Liver (tissue), 8 donors: ENCODE measurements at regions not wholly inside any gene's neighbourhood (a gene's known extent, or its start where the extent isn't known, plus 50 kb on each side); places are given as distances from the start of the nearest gene placed in this dataset.

Source experiments
- DNase-seq: peaks from one replicate; pipeline ENCODE4 v3.0.0-alpha.2; 2017; ENCODE audit warnings: low spot score
- H3K27ac ChIP-seq, 2 donors: one replicate each; pipeline ENCODE4 v1.7.0; 2013; ENCODE audit warnings: inconsistent platforms in 2 of 2, low read length in 2 of 2, control low read depth in 1 of 2, low read depth in 1 of 2, mild to moderate bottlenecking in 1 of 2
- H3K27me3 ChIP-seq, 4 donors: one replicate each; pipeline versions ENCODE4 v1.6.1 to v1.7.0; 2013; ENCODE audit warnings: low read length in 3 of 4, inconsistent platforms in 1 of 4, mild to moderate bottlenecking in 1 of 4, moderate library complexity in 1 of 4; ENCODE audit not compliant: control insufficient read depth in 4 of 4, insufficient read depth in 4 of 4
- H3K36me3 ChIP-seq, 4 donors: one replicate each; pipeline versions ENCODE4 v1.6.1 to v1.7.0; 2013; ENCODE audit warnings: low read length in 3 of 4, mild to moderate bottlenecking in 3 of 4, low read depth in 1 of 4, moderate library complexity in 1 of 4; ENCODE audit not compliant: control insufficient read depth in 4 of 4, insufficient read depth in 3 of 4
- H3K4me1 ChIP-seq, 4 donors: one replicate each; pipeline versions ENCODE4 v1.6.1 to v1.7.0; 2013; ENCODE audit warnings: low read length in 3 of 4, mild to moderate bottlenecking in 3 of 4, moderate library complexity in 1 of 4; ENCODE audit not compliant: control insufficient read depth in 4 of 4, insufficient read depth in 4 of 4
- H3K4me3 ChIP-seq, 3 donors: one replicate each; pipeline versions ENCODE4 v1.6.1 to v1.7.0; 2013; ENCODE audit warnings: low read length in 3 of 3, control low read depth in 1 of 3, low read depth in 1 of 3, mild to moderate bottlenecking in 1 of 3
- H3K9ac ChIP-seq, 2 donors: one replicate each; pipeline ENCODE4 v1.7.0; 2013; ENCODE audit warnings: low read length in 2 of 2, mild to moderate bottlenecking in 2 of 2, moderate library complexity in 2 of 2, control low read depth in 1 of 2, low read depth in 1 of 2
- H3K9me3 ChIP-seq, 4 donors: one replicate each; pipeline versions ENCODE4 v1.6.1 to v1.7.0; 2013; ENCODE audit warnings: low read length in 3 of 4; ENCODE audit not compliant: control insufficient read depth in 4 of 4
- EGR1 ChIP-seq, 2 donors: IDR thresholded peaks; 2 replicates each; pipeline ENCODE4 v1.6.1; 2016 to 2018; ENCODE audit warnings: antibody characterized with exemption in 2 of 2, low read depth in 2 of 2
- FOXA1 ChIP-seq: IDR thresholded peaks from 2 replicates; pipeline ENCODE4 v1.6.1; 2016; ENCODE audit warnings: antibody characterized with exemption
- FOXA2 ChIP-seq: IDR thresholded peaks from 2 replicates; pipeline ENCODE4 v1.6.1; 2016; ENCODE audit warnings: antibody characterized with exemption
- GABPA ChIP-seq, 2 donors: IDR thresholded peaks in 1 of 2; conservative IDR thresholded peaks in 1 of 2; 2 replicates each; pipeline ENCODE4 v1.6.1; 2016; ENCODE audit warnings: antibody characterized with exemption in 2 of 2, mild to moderate bottlenecking in 1 of 2, moderate library complexity in 1 of 2
- HNF4A ChIP-seq, 2 donors: conservative IDR thresholded peaks; 2 replicates each; pipeline ENCODE4 v1.6.1; 2016; ENCODE audit warnings: antibody characterized with exemption in 2 of 2, mild to moderate bottlenecking in 2 of 2
- HNF4G ChIP-seq: IDR thresholded peaks from 2 replicates; pipeline ENCODE4 v1.6.1; 2016; ENCODE audit warnings: antibody characterized with exemption
- JUND ChIP-seq, 2 donors: IDR thresholded peaks; 2 replicates each; pipeline ENCODE4 v1.6.1; 2016; ENCODE audit warnings: antibody characterized with exemption in 2 of 2
- NR2F2 ChIP-seq: IDR thresholded peaks from 2 replicates; pipeline ENCODE4 v1.6.1; 2016; ENCODE audit warnings: antibody characterized with exemption
- RAD21 ChIP-seq, 2 donors: IDR thresholded peaks; 2 replicates each; pipeline ENCODE4 v1.6.1; 2016; ENCODE audit warnings: antibody characterized with exemption in 2 of 2, mild to moderate bottlenecking in 2 of 2
- RXRA ChIP-seq, 2 donors: IDR thresholded peaks; 2 replicates each; pipeline ENCODE4 v1.6.1; 2017 to 2018; ENCODE audit warnings: antibody characterized with exemption in 2 of 2, mild to moderate bottlenecking in 1 of 2
- SP1 ChIP-seq: IDR thresholded peaks from 2 replicates; pipeline ENCODE4 v1.6.1; 2018; ENCODE audit warnings: antibody characterized with exemption, mild to moderate bottlenecking
- TAF1 ChIP-seq: conservative IDR thresholded peaks from 2 replicates; pipeline ENCODE4 v1.6.1; 2016; ENCODE audit warnings: antibody characterized with exemption, mild to moderate bottlenecking
- YY1 ChIP-seq: IDR thresholded peaks from 2 replicates; pipeline ENCODE4 v1.6.1; 2016; ENCODE audit warnings: antibody characterized with exemption, mild to moderate bottlenecking
- WGBS: extraction: QIAGEN DNeasy Blood & Tissue Kit; methylation state at CpG from one replicate; pipeline ENCODE4 v1.1.7; 2013; 5-methylcytosine and 5-hydroxymethylcytosine counted together
- TF ChIP-seq, protein P1 (sequence below): IDR thresholded peaks from 2 replicates; pipeline ENCODE4 v1.6.1; 2016; ENCODE audit warnings: antibody characterized with exemption
- TF ChIP-seq, protein P2 (sequence below): fragments of 150-350 bp; IDR thresholded peaks from 2 replicates; pipeline ENCODE4 v1.5.1; 2017; ENCODE audit warnings: improper control_type of control experiment, low read depth, low read length; ENCODE audit not compliant: missing input control
- TF ChIP-seq, protein P3 (sequence below): IDR thresholded peaks from 2 replicates; pipeline ENCODE4 v1.6.1; 2016; ENCODE audit warnings: antibody characterized with exemption, mild to moderate bottlenecking
- TF ChIP-seq, protein P4 (sequence below): IDR thresholded peaks from 2 replicates; pipeline ENCODE4 v1.6.1; 2016; ENCODE audit warnings: antibody characterized with exemption
- TF ChIP-seq, protein P5 (sequence below): IDR thresholded peaks from 2 replicates; pipeline ENCODE4 v1.6.1; 2016; ENCODE audit warnings: antibody characterized with exemption
- donor health status: healthy.
- donor health status: healthy.
- donor health status: healthy.
- donor health status: healthy.
- donor health status: healthy.

DNA sequence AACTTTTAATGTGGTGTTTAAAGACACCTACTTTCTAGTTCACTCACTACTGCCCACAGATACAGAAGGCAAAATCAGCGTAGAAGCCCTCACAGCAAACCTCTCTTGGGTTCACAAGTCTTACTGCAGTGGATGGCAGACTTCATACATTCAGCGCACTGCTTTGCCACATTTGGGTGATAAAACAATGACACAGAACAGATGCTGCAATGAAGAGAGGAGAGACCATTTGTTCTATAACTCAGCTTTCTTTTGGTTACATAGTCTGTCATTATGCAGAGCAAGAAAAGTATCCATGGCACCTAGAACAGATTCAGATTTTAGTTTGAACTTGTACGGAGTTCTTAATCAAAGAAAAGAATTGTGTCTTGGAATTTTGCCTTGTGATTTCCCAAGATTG lies 459.0 kb downstream of the BCAT1 start:
- TF ChIP-seq, protein P1, sequence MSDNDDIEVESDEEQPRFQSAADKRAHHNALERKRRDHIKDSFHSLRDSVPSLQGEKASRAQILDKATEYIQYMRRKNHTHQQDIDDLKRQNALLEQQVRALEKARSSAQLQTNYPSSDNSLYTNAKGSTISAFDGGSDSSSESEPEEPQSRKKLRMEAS: no peak
- TF ChIP-seq EGR1 (IDR thresholded peaks at IDR 0.05; ENCODE audit: low read depth in 2 of 2) (no peak), JUND (IDR thresholded peaks at IDR 0.05) (no peak), SP1 (no peak), NR2F2 (no peak), RXRA (IDR thresholded peaks at IDR 0.05) (no peak), GABPA (IDR thresholded peaks at IDR 0.05 in 1 of 2, conservative IDR thresholded peaks at IDR 0.05 in 1 of 2) (no peak), HNF4G (no peak), FOXA1 (no peak), HNF4A (conservative IDR thresholded peaks at IDR 0.05) (no peak), YY1 (no peak), FOXA2 (no peak), TAF1 (no peak), RAD21 (IDR thresholded peaks at IDR 0.05) (no peak)
- TF ChIP-seq, protein P2, sequence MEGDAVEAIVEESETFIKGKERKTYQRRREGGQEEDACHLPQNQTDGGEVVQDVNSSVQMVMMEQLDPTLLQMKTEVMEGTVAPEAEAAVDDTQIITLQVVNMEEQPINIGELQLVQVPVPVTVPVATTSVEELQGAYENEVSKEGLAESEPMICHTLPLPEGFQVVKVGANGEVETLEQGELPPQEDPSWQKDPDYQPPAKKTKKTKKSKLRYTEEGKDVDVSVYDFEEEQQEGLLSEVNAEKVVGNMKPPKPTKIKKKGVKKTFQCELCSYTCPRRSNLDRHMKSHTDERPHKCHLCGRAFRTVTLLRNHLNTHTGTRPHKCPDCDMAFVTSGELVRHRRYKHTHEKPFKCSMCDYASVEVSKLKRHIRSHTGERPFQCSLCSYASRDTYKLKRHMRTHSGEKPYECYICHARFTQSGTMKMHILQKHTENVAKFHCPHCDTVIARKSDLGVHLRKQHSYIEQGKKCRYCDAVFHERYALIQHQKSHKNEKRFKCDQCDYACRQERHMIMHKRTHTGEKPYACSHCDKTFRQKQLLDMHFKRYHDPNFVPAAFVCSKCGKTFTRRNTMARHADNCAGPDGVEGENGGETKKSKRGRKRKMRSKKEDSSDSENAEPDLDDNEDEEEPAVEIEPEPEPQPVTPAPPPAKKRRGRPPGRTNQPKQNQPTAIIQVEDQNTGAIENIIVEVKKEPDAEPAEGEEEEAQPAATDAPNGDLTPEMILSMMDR: no peak
- TF ChIP-seq, protein P3, sequence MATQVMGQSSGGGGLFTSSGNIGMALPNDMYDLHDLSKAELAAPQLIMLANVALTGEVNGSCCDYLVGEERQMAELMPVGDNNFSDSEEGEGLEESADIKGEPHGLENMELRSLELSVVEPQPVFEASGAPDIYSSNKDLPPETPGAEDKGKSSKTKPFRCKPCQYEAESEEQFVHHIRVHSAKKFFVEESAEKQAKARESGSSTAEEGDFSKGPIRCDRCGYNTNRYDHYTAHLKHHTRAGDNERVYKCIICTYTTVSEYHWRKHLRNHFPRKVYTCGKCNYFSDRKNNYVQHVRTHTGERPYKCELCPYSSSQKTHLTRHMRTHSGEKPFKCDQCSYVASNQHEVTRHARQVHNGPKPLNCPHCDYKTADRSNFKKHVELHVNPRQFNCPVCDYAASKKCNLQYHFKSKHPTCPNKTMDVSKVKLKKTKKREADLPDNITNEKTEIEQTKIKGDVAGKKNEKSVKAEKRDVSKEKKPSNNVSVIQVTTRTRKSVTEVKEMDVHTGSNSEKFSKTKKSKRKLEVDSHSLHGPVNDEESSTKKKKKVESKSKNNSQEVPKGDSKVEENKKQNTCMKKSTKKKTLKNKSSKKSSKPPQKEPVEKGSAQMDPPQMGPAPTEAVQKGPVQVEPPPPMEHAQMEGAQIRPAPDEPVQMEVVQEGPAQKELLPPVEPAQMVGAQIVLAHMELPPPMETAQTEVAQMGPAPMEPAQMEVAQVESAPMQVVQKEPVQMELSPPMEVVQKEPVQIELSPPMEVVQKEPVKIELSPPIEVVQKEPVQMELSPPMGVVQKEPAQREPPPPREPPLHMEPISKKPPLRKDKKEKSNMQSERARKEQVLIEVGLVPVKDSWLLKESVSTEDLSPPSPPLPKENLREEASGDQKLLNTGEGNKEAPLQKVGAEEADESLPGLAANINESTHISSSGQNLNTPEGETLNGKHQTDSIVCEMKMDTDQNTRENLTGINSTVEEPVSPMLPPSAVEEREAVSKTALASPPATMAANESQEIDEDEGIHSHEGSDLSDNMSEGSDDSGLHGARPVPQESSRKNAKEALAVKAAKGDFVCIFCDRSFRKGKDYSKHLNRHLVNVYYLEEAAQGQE: no peak
- TF ChIP-seq, protein P4, sequence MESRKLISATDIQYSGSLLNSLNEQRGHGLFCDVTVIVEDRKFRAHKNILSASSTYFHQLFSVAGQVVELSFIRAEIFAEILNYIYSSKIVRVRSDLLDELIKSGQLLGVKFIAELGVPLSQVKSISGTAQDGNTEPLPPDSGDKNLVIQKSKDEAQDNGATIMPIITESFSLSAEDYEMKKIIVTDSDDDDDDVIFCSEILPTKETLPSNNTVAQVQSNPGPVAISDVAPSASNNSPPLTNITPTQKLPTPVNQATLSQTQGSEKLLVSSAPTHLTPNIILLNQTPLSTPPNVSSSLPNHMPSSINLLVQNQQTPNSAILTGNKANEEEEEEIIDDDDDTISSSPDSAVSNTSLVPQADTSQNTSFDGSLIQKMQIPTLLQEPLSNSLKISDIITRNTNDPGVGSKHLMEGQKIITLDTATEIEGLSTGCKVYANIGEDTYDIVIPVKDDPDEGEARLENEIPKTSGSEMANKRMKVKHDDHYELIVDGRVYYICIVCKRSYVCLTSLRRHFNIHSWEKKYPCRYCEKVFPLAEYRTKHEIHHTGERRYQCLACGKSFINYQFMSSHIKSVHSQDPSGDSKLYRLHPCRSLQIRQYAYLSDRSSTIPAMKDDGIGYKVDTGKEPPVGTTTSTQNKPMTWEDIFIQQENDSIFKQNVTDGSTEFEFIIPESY: no peak
- TF ChIP-seq, protein P5, sequence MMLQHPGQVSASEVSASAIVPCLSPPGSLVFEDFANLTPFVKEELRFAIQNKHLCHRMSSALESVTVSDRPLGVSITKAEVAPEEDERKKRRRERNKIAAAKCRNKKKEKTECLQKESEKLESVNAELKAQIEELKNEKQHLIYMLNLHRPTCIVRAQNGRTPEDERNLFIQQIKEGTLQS: no peak
- H3K4me3 ChIP-seq: no peak overlapping the region
- no peak for DNase-seq
- H3K9me3 ChIP-seq: no peaks in the 10 kb centered on the region
- H3K4me1 ChIP-seq: peaks cover 3 to 14% (median 7%) of the 10 kb centered on the region in 4 donors
- 90% methylated on average over 3 of the region's 3 CpGs for WGBS
- no peak overlapping the region for H3K27ac ChIP-seq
- H3K9ac ChIP-seq: no peak overlapping the region
- no peaks in the 10 kb centered on the region for H3K27me3 ChIP-seq
- no peaks in the 10 kb centered on the region for H3K36me3 ChIP-seq
